Smooth muscle cell (in vitro differentiated cells): ENCODE measurements at regions not wholly inside any gene's neighbourhood (a gene's known extent, or its start where the extent isn't known, plus 50 kb on each side); places are given as distances from the start of the nearest gene placed in this dataset.

Experiments
- DNase-seq: peaks from one replicate; lab custom pipeline; 2025; ENCODE audit not compliant: unreplicated experiment; lab: John Stamatoyannopoulos, UW
- H2AFZ ChIP-seq: fragments of 200-600 bp; sonication (generic); 2 replicates; pipeline ENCODE4 v1.6.0; 2016; ENCODE audit warnings: antibody characterized with exemption, low read depth, mild to moderate bottlenecking
- H3F3A ChIP-seq: fragments of 200-600 bp; sonication (generic); 2 replicates; pipeline ENCODE4 v1.6.0; 2017; ENCODE audit warnings: antibody characterized with exemption, low read depth
- H3K27ac ChIP-seq: fragments of 200-600 bp; sonication (generic); 2 replicates; pipeline ENCODE4 v1.5.1; 2016; ENCODE audit warnings: low read depth, mild to moderate bottlenecking
- H3K27me3 ChIP-seq: fragments of 200-600 bp; sonication (generic); 2 replicates; pipeline ENCODE4 v1.6.1; 2016; ENCODE audit warnings: low read depth, mild to moderate bottlenecking
- H3K36me3 ChIP-seq: fragments of 200-600 bp; sonication (generic); 2 replicates; pipeline ENCODE4 v1.5.1; 2016; ENCODE audit warnings: low read depth
- H3K4me1 ChIP-seq: fragments of 200-600 bp; sonication (generic); 2 replicates; pipeline ENCODE4 v1.5.1; 2016; ENCODE audit warnings: low read depth
- H3K4me2 ChIP-seq: fragments of 200-600 bp; sonication (generic); 2 replicates; pipeline ENCODE4 v1.6.0; 2016; ENCODE audit warnings: mild to moderate bottlenecking
- H3K4me3 ChIP-seq: fragments of 200-600 bp; sonication (generic); 2 replicates; pipeline ENCODE4 v1.5.1; 2016; ENCODE audit warnings: mild to moderate bottlenecking
- H3K79me2 ChIP-seq: fragments of 200-600 bp; sonication (generic); 2 replicates; pipeline ENCODE4 v1.6.0; 2016; ENCODE audit warnings: low read depth, mild to moderate bottlenecking
- H3K9ac ChIP-seq: fragments of 200-600 bp; sonication (generic); 2 replicates; pipeline ENCODE4 v1.6.0; 2016; ENCODE audit warnings: low read depth
- H3K9me3 ChIP-seq: fragments of 200-600 bp; sonication (generic); replicated peaks from 2 replicates; pipeline ENCODE4 v1.5.1; 2016; ENCODE audit warnings: low read depth
- H4K20me1 ChIP-seq: fragments of 200-600 bp; sonication (generic); 2 replicates; pipeline ENCODE4 v1.6.0; 2016; ENCODE audit warnings: low read depth
- WGBS: methylation state at CpG from one replicate; pipeline ENCODE4 v1.1.7; 2016; ENCODE audit warnings: low lambda C conversion rate; 5-methylcytosine and 5-hydroxymethylcytosine counted together
- TF ChIP-seq, protein P1 (sequence below): fragments of 200-600 bp; sonication (generic); IDR thresholded peaks from 2 replicates; pipeline ENCODE4 v1.5.1; 2017; ENCODE audit warnings: borderline replicate concordance, mild to moderate bottlenecking, antibody characterized with exemption; ENCODE audit not compliant: insufficient read depth, poor library complexity, severe bottlenecking

DNA sequence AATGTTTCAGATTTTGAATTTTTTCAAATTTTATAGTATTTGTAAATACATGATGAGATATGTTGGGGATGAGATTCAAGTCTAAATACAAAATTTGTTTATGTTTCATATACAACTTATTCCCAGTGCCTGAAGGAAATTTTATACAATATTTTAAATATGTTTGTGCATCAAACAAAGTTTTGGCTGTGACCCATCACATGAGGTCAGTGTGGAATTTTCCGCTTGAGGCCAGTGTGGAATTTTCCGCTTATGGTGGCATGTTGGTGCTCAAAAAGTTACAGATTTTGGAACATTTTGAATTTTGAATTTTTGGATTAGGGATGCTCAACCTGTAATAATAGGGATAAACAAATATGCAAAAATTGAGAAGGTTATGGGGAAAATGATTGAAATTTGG, 356.6 kb upstream of the JAG1 start:
- no peak for DNase-seq
- no peak overlapping the region for H3K9ac ChIP-seq
- no peak overlapping the region for H3K4me3 ChIP-seq
- TF ChIP-seq, protein P1, sequence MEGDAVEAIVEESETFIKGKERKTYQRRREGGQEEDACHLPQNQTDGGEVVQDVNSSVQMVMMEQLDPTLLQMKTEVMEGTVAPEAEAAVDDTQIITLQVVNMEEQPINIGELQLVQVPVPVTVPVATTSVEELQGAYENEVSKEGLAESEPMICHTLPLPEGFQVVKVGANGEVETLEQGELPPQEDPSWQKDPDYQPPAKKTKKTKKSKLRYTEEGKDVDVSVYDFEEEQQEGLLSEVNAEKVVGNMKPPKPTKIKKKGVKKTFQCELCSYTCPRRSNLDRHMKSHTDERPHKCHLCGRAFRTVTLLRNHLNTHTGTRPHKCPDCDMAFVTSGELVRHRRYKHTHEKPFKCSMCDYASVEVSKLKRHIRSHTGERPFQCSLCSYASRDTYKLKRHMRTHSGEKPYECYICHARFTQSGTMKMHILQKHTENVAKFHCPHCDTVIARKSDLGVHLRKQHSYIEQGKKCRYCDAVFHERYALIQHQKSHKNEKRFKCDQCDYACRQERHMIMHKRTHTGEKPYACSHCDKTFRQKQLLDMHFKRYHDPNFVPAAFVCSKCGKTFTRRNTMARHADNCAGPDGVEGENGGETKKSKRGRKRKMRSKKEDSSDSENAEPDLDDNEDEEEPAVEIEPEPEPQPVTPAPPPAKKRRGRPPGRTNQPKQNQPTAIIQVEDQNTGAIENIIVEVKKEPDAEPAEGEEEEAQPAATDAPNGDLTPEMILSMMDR, result no peak
- H3F3A ChIP-seq, result no peaks in the 10 kb centered on the region
- no peaks in the 10 kb centered on the region for H3K79me2 ChIP-seq
- no peaks in the 10 kb centered on the region for H4K20me1 ChIP-seq
- H3K4me2 ChIP-seq, result no peak overlapping the region
- H3K36me3 ChIP-seq, result no peaks in the 10 kb centered on the region
- no peaks in the 10 kb centered on the region for H3K4me1 ChIP-seq
- peaks cover 3% of the 10 kb centered on the region for H3K9me3 ChIP-seq
- no peak overlapping the region for H2AFZ ChIP-seq
- 96% methylated on average over 2 of the region's 2 CpGs for WGBS
- no peaks in the 10 kb centered on the region for H3K27me3 ChIP-seq
- H3K27ac ChIP-seq, result no peak overlapping the region

DNA sequence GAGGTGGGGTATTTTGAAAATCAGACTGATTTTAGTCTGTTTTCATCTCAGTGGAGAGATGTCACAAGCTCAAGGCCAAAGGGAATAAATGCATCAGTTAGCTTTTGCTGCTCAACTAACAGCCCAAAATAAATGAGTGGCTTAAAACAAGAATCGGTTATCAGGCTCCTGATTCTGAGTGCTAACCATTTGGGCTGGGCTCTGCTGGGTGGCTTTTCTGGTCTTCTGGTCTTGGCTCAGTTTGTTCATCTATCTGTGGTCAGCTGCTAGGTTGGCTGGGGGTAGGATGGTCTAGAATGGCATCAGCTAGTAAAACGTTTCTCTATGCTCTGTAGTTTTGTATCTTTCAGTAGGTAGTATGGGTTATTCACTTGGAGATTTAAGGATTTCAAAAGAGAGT, 357.5 kb upstream of the JAG1 start:
- Histone ChIP-seq H3K36me3 (no peaks in the 10 kb centered on the region), H4K20me1 (no peaks in the 10 kb centered on the region), H3K4me1 (no peaks in the 10 kb centered on the region), H3F3A (no peaks in the 10 kb centered on the region), H3K9ac (no peak overlapping the region), H3K27ac (no peak overlapping the region), H3K9me3 (peaks cover 3% of the 10 kb centered on the region), H2AFZ (no peak overlapping the region), H3K79me2 (no peaks in the 10 kb centered on the region), H3K4me2 (no peak overlapping the region), H3K4me3 (no peak overlapping the region), H3K27me3 (no peaks in the 10 kb centered on the region)
- no peak for DNase-seq
- TF ChIP-seq, protein P1, result no peak
- WGBS, result 93% methylated on average over 2 of the region's 2 CpGs

DNA sequence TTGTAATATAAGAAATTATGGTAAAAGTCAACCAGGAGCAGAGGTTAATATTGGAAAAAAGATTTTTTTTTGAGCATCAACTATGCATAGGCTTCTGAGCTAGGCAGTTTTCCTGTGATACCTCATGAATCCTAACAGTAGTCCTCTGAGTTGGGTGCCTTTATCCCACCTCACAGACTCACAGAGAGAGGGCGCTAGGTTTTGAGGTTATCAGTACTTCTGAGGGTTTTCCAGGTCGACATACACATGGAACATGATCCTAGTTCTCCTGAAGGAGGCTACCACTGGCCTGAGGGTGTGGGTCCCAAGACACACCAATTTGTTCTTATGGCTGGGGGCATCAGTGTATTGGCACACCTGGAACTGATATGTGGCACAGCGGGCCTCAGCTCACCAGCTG, 358.8 kb upstream of the JAG1 start:
- Histone ChIP-seq H3F3A (no peaks in the 10 kb centered on the region), H3K36me3 (no peaks in the 10 kb centered on the region), H3K79me2 (no peaks in the 10 kb centered on the region), H3K27me3 (no peaks in the 10 kb centered on the region), H2AFZ (no peak overlapping the region), H3K27ac (no peak overlapping the region), H3K4me3 (no peak overlapping the region), H4K20me1 (no peaks in the 10 kb centered on the region), H3K9ac (no peak overlapping the region), H3K4me2 (no peak overlapping the region), H3K4me1 (no peaks in the 10 kb centered on the region), H3K9me3 (peaks cover 3% of the 10 kb centered on the region)
- 79% methylated on average over 3 of the region's 3 CpGs for WGBS
- DNase-seq, result no peak
- TF ChIP-seq, protein P1, result no peak

DNA sequence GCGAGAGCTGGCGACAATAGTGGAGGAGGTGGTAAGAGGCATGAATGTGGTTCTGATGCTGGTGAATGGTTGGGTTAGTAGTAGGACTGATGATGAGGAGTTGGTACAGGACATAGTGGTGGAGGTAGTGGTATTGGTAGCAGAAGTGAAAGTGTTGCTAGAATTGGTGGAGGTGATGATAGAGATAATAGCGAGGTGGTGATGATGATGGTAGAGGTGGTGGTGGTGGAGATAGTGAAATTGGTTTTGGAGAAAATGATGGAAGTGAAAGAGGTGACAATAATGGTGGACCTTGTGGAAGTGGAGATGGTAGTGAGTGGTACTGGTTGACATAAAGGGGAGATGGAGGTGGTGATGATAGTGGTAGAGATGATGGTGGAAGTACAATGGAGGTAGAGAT, 360.2 kb upstream of the JAG1 start:
- DNase-seq, result no peak
- no peaks in the 10 kb centered on the region for H4K20me1 ChIP-seq
- 98% methylated on average over 3 of the region's 3 CpGs for WGBS
- H3K9ac ChIP-seq, result no peak overlapping the region
- no peak overlapping the region for H3K27ac ChIP-seq
- TF ChIP-seq, protein P1, result no peak
- H3K4me1 ChIP-seq, result no peaks in the 10 kb centered on the region
- no peak overlapping the region for H2AFZ ChIP-seq
- H3K4me2 ChIP-seq, result no peak overlapping the region
- no peaks in the 10 kb centered on the region for H3K27me3 ChIP-seq
- no peaks in the 10 kb centered on the region for H3K79me2 ChIP-seq
- peaks cover 3% of the 10 kb centered on the region for H3K9me3 ChIP-seq
- no peaks in the 10 kb centered on the region for H3F3A ChIP-seq
- no peaks in the 10 kb centered on the region for H3K36me3 ChIP-seq
- H3K4me3 ChIP-seq, result no peak overlapping the region
